HG02588 (cell line): ENCODE measurements at regions not wholly inside any gene's neighbourhood (a gene's known extent, or its start where the extent isn't known, plus 50 kb on each side); places are given as distances from the start of the nearest gene placed in this dataset.

Experiments
- ATAC-seq: cut with Tn5 transposase; IDR thresholded peaks from one replicate; pipeline ENCODE4 v1.9.1; 2021; ENCODE audit warnings: mild to moderate bottlenecking, moderate library complexity; ENCODE audit not compliant: unreplicated experiment

- ATAC-seq = no peak
Observed at GRCh38 chr6:145178391-145178790, 556.9 kb downstream of the EPM2A start.

GRCh38 chr6:145187491-145188206 lies 547.7 kb downstream of the EPM2A start:
- no peak for ATAC-seq

- ATAC-seq = no peak
Observed at GRCh38 chr6:145189836-145190235, 545.5 kb downstream of the EPM2A start.

GRCh38 chr6:145194389-145194788 lies 540.9 kb downstream of the EPM2A start:
- ATAC-seq = no peak

- ATAC-seq = no peak
Observed at GRCh38 chr6:145199961-145200360, 535.4 kb downstream of the EPM2A start.

- ATAC-seq = no peak
Observed at GRCh38 chr6:145204301-145204700, 531.0 kb downstream of the EPM2A start.

- no peak for ATAC-seq
Observed at GRCh38 chr6:145206247-145206907, 528.9 kb downstream of the EPM2A start.

- no peak for ATAC-seq
Observed at GRCh38 chr6:145208474-145208873, 526.8 kb downstream of the EPM2A start.

- ATAC-seq = no peak
Observed at GRCh38 chr6:145209272-145209671, 526.0 kb downstream of the EPM2A start.

GRCh38 chr6:145212813-145213212 lies 522.5 kb downstream of the EPM2A start:
- ATAC-seq = peak; percentile 17

- peak; percentile 79 for ATAC-seq
Observed at GRCh38 chr6:145213614-145214013, 521.7 kb downstream of the EPM2A start.

- ATAC-seq = no peak
Observed at GRCh38 chr6:145214570-145214969, 520.8 kb downstream of the EPM2A start.

GRCh38 chr6:145224450-145224849 lies 510.9 kb downstream of the EPM2A start:
- no peak for ATAC-seq

GRCh38 chr6:145225500-145225899 lies 509.8 kb downstream of the EPM2A start:
- no peak for ATAC-seq

- no peak for ATAC-seq
Observed at GRCh38 chr6:145227593-145227992, 507.7 kb downstream of the EPM2A start.

GRCh38 chr6:145228962-145229582 lies 506.2 kb downstream of the EPM2A start:
- ATAC-seq = no peak

GRCh38 chr6:145233955-145234354 lies 501.4 kb downstream of the EPM2A start:
- ATAC-seq = no peak

GRCh38 chr6:145235207-145235606 lies 500.1 kb downstream of the EPM2A start:
- ATAC-seq = no peak

GRCh38 chr6:145238787-145239186 lies 496.5 kb downstream of the EPM2A start:
- no peak for ATAC-seq

GRCh38 chr6:145241039-145241438 lies 494.3 kb downstream of the EPM2A start:
- no peak for ATAC-seq

- ATAC-seq = no peak
Observed at GRCh38 chr6:145241721-145242120, 493.6 kb downstream of the EPM2A start.
